Common myeloid progenitor, CD34-positive (primary cell): ENCODE measurements at regions not wholly inside any gene's neighbourhood (a gene's known extent, or its start where the extent isn't known, plus 50 kb on each side); places are given as distances from the start of the nearest gene placed in this dataset.

Source experiments
- CTCF ChIA-PET: fragments of 350-600 bp; sonication (Branson Sonifier 250); formaldehyde crosslinking; loops from one replicate; lab custom pipeline; 2021; ENCODE audit warnings: antibody characterized with exemption; lab: Charles Lee
- POLR2A ChIA-PET: fragments of 350-600 bp; sonication (Branson Sonifier 250); formaldehyde crosslinking; loops from one replicate; lab custom pipeline; 2021; ENCODE audit warnings: antibody characterized with exemption; lab: Charles Lee
- DNase-seq, 3 donors: peaks; one replicate each; pipeline versions ENCODE4 v3.0.0 to v3.0.0-alpha.2; 2013
- H3K27ac ChIP-seq, 2 experiments: 1 replicate in 1 of 2; 2 replicates in 1 of 2; pipeline ENCODE4 v1.7.0; 2013; ENCODE audit warnings: inconsistent platforms in 2 of 2, low read length in 2 of 2, mild to moderate bottlenecking in 2 of 2, low read depth in 1 of 2, moderate library complexity in 1 of 2; ENCODE audit not compliant: severe bottlenecking in 2 of 2, insufficient read depth in 1 of 2, poor library complexity in 1 of 2
- H3K27me3 ChIP-seq, 5 experiments: replicated peaks in 2 of 5; 1 replicate in 3 of 5; 2 replicates in 2 of 5; pipeline versions ENCODE4 v1.6.1 to v1.7.0; 2013; ENCODE audit warnings: low read length in 4 of 5, mild to moderate bottlenecking in 2 of 5, moderate library complexity in 2 of 5, inconsistent platforms in 1 of 5; ENCODE audit not compliant: insufficient read depth in 5 of 5, control insufficient read depth in 4 of 5
- H3K36me3 ChIP-seq, 4 experiments: 1 replicate in 2 of 4; 2 replicates in 2 of 4; pipeline versions ENCODE4 v1.6.1 to v1.7.0; 2013; ENCODE audit warnings: low read length in 3 of 4, control low read depth in 1 of 4, mild to moderate bottlenecking in 1 of 4; ENCODE audit not compliant: control insufficient read depth in 4 of 4, insufficient read depth in 4 of 4
- H3K4me1 ChIP-seq, 4 experiments: 1 replicate in 3 of 4; 2 replicates in 1 of 4; pipeline versions ENCODE4 v1.6.1 to v1.7.1; 2013; ENCODE audit warnings: low read length in 3 of 4, mild to moderate bottlenecking in 3 of 4, control low read depth in 1 of 4, inconsistent platforms in 1 of 4, moderate library complexity in 1 of 4; ENCODE audit not compliant: control insufficient read depth in 4 of 4, insufficient read depth in 4 of 4; ENCODE audit errors: control extremely low read depth in 1 of 4
- H3K4me3 ChIP-seq, 7 experiments: 1 replicate in 4 of 7; 2 replicates in 3 of 7; pipeline versions ENCODE4 v1.5.1 to v1.7.0; 2013; ENCODE audit warnings: mild to moderate bottlenecking in 7 of 7, low read length in 6 of 7, moderate library complexity in 6 of 7, inconsistent platforms in 2 of 7, low read depth in 2 of 7, control low read depth in 1 of 7; ENCODE audit not compliant: insufficient read depth in 4 of 7, control insufficient read depth in 1 of 7; ENCODE audit errors: extremely low read depth in 1 of 7
- H3K9me3 ChIP-seq, 5 experiments: 1 replicate in 4 of 5; 2 replicates in 1 of 5; pipeline versions ENCODE4 v1.6.1 to v1.7.1; 2013; ENCODE audit warnings: low read length in 4 of 5, mild to moderate bottlenecking in 2 of 5, inconsistent platforms in 1 of 5, low read depth in 1 of 5, moderate library complexity in 1 of 5; ENCODE audit not compliant: control insufficient read depth in 4 of 5, insufficient read depth in 2 of 5; ENCODE audit errors: control extremely low read depth in 1 of 5
- WGBS: methylation state at CpG from one replicate; pipeline ENCODE4 v1.1.5; 2013; ENCODE audit not compliant: insufficient coverage; 5-methylcytosine and 5-hydroxymethylcytosine counted together

DNA sequence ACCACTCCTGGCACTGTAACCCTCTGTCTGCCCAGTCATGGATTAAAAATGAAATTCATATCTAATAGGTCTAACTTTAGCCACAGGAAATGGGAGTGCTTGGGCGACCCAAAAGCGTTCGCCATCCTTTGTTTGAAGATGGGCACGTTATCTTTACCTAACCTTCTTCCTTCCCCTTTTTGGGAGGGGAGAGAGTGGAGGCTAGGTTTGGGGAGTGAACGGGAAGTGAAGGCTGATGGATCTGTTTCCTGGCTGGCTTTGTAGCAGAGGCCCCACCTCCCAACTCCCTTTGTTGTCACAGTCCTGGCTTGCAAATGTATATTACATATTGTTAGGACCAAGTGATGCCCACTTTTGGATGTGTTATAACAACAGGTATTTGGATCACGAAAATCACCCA, 98.1 kb upstream of the ARHGEF3 start:
- H3K4me1 ChIP-seq: peaks cover 3 to 76% (median 27%) of the 10 kb centered on the region in 4 experiments
- no CpG with 5 or more reads among the region's 6 CpGs for WGBS
- POLR2A ChIA-PET: no interaction called here
- no peaks in the 10 kb centered on the region for H3K36me3 ChIP-seq
- H3K27ac ChIP-seq: peak overlapping the region in 1 of 2 experiments; percentile 63
- H3K27me3 ChIP-seq: no peaks in the 10 kb centered on the region
- H3K9me3 ChIP-seq: no peaks in the 10 kb centered on the region
- peak; percentile 57 to 71 (median 63) for DNase-seq
- H3K4me3 ChIP-seq: peak overlapping the region in 3 of 7 experiments; percentile 4 to 56 (median 28)
- CTCF ChIA-PET: interaction anchor here (0.7 kb wide), 1 partner anchor 16 kb away, joined by 3 read pairs; no protein-coding TSS in a partner anchor

DNA sequence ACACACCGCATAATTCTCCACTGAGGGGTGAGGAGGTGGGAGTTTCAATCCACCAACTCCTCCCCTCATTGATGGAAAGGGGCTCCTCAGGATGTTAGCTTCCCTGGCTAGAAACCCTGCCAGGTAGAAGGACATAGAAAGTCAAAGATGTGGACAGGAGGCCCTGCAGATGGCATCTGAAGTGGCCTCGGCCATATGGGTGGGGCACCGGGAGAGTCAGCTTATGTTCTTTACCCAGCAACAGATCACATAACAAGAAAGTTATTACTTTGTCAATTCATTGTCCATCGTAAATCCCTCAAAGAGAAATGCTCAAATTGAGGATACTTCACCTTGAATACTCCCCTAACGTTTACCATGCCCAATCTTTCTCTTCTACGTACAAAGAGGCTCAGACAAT, 97.3 kb upstream of the ARHGEF3 start:
- WGBS: 80% methylated on average over 2 of the region's 6 CpGs
- peaks cover 6 to 77% (median 30%) of the 10 kb centered on the region in 4 experiments for H3K4me1 ChIP-seq
- H3K4me3 ChIP-seq: no peak overlapping the region
- H3K36me3 ChIP-seq: no peaks in the 10 kb centered on the region
- POLR2A ChIA-PET: no interaction called here
- no peaks in the 10 kb centered on the region for H3K27me3 ChIP-seq
- CTCF ChIA-PET: interaction anchor here (0.7 to 1.9 kb wide), 2 partner anchors 10 to 17 kb away, joined by 3 to 5 read pairs; no protein-coding TSS in a partner anchor
- no peak overlapping the region for H3K27ac ChIP-seq
- no peaks in the 10 kb centered on the region for H3K9me3 ChIP-seq
- DNase-seq: no peak

DNA sequence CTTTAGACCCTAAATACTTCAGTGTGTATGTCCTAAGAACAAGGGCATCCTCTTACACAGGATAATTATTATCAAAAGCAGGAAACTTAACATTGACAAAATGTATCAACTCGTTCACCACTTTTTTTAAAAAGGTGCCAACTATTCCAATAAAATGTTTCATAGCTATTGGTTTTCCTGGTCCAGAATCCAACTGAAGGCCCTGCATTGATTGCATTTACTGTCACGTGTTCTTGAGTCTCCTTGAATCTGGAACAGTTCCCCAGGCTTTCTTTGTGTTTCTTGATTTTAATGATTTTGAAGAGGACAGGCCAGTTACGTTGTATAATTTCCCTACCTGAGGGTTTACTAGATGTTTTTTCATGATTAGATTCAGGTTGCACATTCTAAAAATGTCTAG, 94.6 kb upstream of the ARHGEF3 start:
- H3K36me3 ChIP-seq: no peaks in the 10 kb centered on the region
- H3K4me3 ChIP-seq: no peak overlapping the region
- DNase-seq: no peak
- CTCF ChIA-PET: interaction anchor here (1.3 kb wide), 1 partner anchor 15 kb away, joined by 3 read pairs; no protein-coding TSS in a partner anchor
- H3K4me1 ChIP-seq: peaks cover 6 to 70% (median 30%) of the 10 kb centered on the region in 4 experiments
- H3K27me3 ChIP-seq: no peaks in the 10 kb centered on the region
- H3K9me3 ChIP-seq: no peaks in the 10 kb centered on the region
- POLR2A ChIA-PET: no interaction called here
- 97% methylated on average over 3 of the region's 3 CpGs for WGBS
- H3K27ac ChIP-seq: no peak overlapping the region

DNA sequence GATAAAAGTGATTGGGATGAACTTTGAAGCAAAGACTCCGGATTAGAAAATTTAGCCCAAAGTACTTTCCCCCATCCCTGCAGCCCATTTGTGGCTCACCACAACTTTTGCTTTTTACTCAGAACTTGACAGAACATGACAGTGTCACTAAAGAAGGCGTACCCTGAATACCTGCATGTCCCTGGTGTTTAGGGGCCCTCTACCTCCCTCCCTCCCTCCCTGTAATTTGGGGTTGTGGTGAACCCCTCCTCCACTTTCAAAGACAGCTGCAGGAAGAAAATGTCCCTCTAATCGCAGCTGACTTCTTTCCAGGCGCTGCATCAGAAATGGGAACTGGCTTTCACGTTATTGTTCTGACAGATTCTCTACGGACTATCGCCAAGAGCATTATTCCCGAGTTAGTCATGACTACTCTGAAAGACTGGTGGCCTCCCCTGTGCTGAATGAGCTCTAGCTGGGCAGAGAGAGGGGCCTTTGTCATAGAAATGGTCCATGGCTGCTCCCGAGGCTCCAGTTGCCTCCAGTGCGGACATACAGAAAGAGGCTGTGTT, 93.2 kb upstream of the ARHGEF3 start:
- peak overlapping the region in 5 of 7 experiments; percentile 13 to 68 (median 46) for H3K4me3 ChIP-seq
- H3K27ac ChIP-seq: no peak overlapping the region
- H3K4me1 ChIP-seq: peaks cover 6 to 58% (median 22%) of the 10 kb centered on the region in 4 experiments
- POLR2A ChIA-PET: no interaction called here
- DNase-seq: peak in 2 of 3 donors; percentile 73 to 81
- WGBS: 4% methylated on average over 7 of the region's 10 CpGs
- CTCF ChIA-PET: no interaction called here
- no peaks in the 10 kb centered on the region for H3K27me3 ChIP-seq
- H3K9me3 ChIP-seq: no peaks in the 10 kb centered on the region
- no peaks in the 10 kb centered on the region for H3K36me3 ChIP-seq

DNA sequence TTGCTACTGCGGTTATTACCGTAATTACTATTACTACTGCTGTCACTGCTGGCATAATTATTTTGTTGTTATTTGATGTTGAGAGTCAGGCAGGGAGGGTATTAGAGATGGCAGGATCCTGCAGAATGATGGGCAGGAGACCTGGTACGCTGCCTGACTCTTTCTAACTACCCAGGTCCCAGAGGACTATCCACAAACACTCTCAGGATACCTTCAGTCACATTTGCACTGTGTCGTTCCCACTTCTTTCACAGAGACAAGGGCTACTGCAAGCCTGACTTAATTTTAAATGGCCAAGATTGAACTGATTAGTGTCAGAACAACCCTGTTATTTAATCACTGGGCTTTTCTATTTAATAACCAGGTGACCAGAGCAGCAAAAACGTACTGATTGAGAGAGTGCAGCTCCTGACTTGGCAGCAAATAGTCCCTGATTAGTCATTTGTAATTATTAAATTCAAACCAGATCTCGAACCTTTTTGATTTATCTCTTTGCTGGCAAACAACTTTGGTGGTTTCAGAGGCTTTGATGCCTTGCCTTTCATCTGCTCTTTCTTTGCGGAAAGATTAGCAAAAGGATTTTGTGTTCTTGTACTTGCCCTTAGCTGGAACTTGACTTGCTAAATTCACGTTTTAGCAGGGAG, 88.8 kb upstream of the ARHGEF3 start:
- Histone ChIP-seq H3K36me3 (no peaks in the 10 kb centered on the region), H3K4me1 (peaks cover 17 to 56% (median 31%) of the 10 kb centered on the region in 4 experiments), H3K27ac (no peak overlapping the region), H3K4me3 (no peak overlapping the region), H3K27me3 (no peaks in the 10 kb centered on the region), H3K9me3 (no peaks in the 10 kb centered on the region)
- ChIA-PET CTCF (interaction anchor here (0.8 to 1.8 kb wide), 7 partner anchors 12 to 90 kb away, joined by 3 to 5 read pairs (median 4); no protein-coding TSS in a partner anchor), POLR2A (no interaction called here)
- WGBS: 75% methylated on average over 6 of the region's 8 CpGs
- DNase-seq: peak in 1 of 3 donors; percentile 30

DNA sequence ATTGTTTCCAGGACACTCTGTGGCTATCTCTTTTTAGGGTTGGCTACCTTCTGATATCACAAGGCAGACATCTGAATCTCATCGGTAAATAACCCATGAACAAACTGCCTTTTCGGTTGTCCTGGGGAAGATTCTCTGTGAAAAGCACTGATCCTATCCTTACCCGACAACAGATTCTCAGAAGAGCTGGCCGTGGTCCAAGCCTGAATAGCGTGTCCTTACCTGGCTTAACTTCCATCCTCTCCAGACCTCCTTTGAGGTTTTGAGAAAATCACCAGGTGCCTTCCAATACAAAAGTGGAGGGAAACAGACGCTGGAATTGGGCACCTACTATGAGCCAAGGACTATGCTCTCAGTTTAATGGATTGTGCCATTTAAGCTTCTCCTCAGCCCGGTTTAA, 87.4 kb upstream of the ARHGEF3 start:
- ChIA-PET POLR2A (no interaction called here), CTCF (interaction anchor here (1.3 to 1.8 kb wide), 2 partner anchors 9 to 88 kb away, joined by 4 to 5 read pairs; no protein-coding TSS in a partner anchor)
- Histone ChIP-seq H3K36me3 (no peaks in the 10 kb centered on the region), H3K4me3 (no peak overlapping the region), H3K27ac (no peak overlapping the region), H3K9me3 (no peaks in the 10 kb centered on the region), H3K4me1 (peaks cover 14 to 53% (median 28%) of the 10 kb centered on the region in 4 experiments), H3K27me3 (no peaks in the 10 kb centered on the region)
- 91% methylated on average over 7 of the region's 7 CpGs for WGBS
- no peak for DNase-seq
